Mesothelial cell of epicardium (in vitro differentiated cells): ENCODE measurements at regions not wholly inside any gene's neighbourhood (a gene's known extent, or its start where the extent isn't known, plus 50 kb on each side); places are given as distances from the start of the nearest gene placed in this dataset.
"Not testable (repeated sequence)": the region's sequence is repeated elsewhere in the genome, so short reads cannot be mapped to it uniquely, and the experiment has no call there.

ENCODE experiments used
- DNase-seq, 2 experiments: peaks; one replicate each; pipeline ENCODE4 v3.0.0; 2021; ENCODE audit warnings: low spot score in 2 of 2; ENCODE audit not compliant: unreplicated experiment in 2 of 2
- H3K27ac Mint-ChIP-seq: 2 replicates; pipeline ENCODE4 v1.8.0; 2021; ENCODE audit warnings: mixed read lengths
- H3K27me3 Mint-ChIP-seq: 2 replicates; pipeline ENCODE4 v1.8.0; 2021; ENCODE audit warnings: low read depth, mixed read lengths
- H3K36me3 Mint-ChIP-seq: 2 replicates; pipeline ENCODE4 v1.8.0; 2021; ENCODE audit warnings: mixed read lengths
- H3K4me1 Mint-ChIP-seq: 2 replicates; pipeline ENCODE4 v1.8.0; 2021; ENCODE audit warnings: mixed read lengths
- H3K4me3 Mint-ChIP-seq: 2 replicates; pipeline ENCODE4 v1.8.0; 2021; ENCODE audit warnings: mild to moderate bottlenecking, moderate library complexity, mixed read lengths
- H3K9me3 Mint-ChIP-seq: 2 replicates; pipeline ENCODE4 v1.8.0; 2021; ENCODE audit warnings: mixed read lengths
- CTCF ChIP-seq: fragments of 200-600 bp; sonication (generic); IDR thresholded peaks from one replicate; pipeline ENCODE4 v1.5.0; 2021; ENCODE audit warnings: antibody characterized with exemption; ENCODE audit not compliant: unreplicated experiment

- H3K4me1 Mint-ChIP-seq = no peaks in the 10 kb centered on the region
- no peak overlapping the region for H3K27ac Mint-ChIP-seq
- H3K36me3 Mint-ChIP-seq = no peaks in the 10 kb centered on the region
- no peaks in the 10 kb centered on the region for H3K27me3 Mint-ChIP-seq
- no peak overlapping the region for H3K4me3 Mint-ChIP-seq
- DNase-seq = no peak
- H3K9me3 Mint-ChIP-seq = no peaks in the 10 kb centered on the region
- TF ChIP-seq CTCF = no peak
Observed at GRCh38 chr1:196027127-196027526, 581.1 kb downstream of the KCNT2 start.

DNA sequence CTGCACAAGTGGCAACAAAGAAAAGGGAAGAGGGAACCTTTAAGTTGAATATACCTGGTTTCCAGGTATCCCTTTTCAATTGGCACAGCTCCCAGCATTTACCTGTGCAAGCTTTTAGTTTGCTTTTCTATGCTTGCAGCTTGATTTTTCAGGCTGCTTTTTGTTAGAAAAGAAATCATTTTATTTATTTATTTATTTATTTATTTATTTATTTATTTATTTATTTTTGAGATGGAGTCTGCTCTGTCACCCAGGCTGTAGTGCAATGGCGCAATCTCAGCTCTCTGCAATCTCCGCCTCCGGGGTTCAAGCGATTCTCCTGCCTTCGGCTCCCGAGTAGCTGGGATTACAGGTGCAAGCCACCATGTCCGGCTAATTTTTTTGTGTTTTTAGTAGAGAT is 587.1 kb downstream of the KCNT2 start:
- not testable (repeated sequence) for H3K4me1 Mint-ChIP-seq, H3K27me3 Mint-ChIP-seq, H3K27ac Mint-ChIP-seq, H3K4me3 Mint-ChIP-seq, DNase-seq, H3K36me3 Mint-ChIP-seq, H3K9me3 Mint-ChIP-seq

DNA sequence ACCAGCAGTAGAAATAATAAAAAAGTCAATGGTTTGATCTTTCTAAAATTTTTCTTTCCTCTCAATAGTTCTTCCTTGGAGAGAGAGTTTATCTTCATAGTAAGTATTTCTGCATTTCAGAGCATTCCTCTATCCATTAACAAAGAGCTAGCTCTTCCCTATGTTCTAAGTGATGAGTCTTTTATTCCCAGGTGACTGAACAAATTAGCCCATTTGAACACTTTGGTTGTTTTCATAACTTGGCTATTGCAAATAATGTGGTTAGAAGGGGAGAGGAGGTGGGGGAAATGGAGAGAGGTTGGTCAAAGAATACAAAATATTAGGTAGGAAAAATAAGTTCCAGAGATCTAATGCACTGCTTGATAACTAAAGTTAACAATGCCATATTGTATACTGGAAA is 598.9 kb downstream of the KCNT2 start:
- Mint-ChIP-seq H3K9me3 (peaks cover 3% of the 10 kb centered on the region), H3K27ac (no peak overlapping the region), H3K27me3 (no peaks in the 10 kb centered on the region), H3K4me3 (no peak overlapping the region), H3K36me3 (no peaks in the 10 kb centered on the region), H3K4me1 (peaks cover under 1% of the 10 kb centered on the region)
- no peak for DNase-seq
- TF ChIP-seq CTCF = no peak

DNA sequence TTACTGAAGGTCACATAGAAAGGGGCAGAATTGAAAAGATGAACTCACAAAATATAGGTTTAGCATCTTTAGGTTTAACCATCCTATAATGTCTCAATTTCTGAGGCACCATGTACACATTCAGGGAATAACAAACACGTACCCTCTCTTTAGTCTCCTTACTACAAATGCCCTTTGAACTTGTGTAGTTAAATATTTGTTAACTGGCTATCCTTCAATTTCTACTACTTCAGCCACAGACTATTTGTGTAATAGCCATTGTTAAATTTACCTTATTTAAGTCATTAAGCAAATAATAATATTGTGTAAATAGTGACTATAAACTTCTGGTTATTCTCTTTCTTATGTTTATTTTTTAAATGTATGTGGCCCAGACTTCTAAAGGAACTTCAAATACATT is 600.5 kb downstream of the KCNT2 start:
- Mint-ChIP-seq H3K27me3 (no peaks in the 10 kb centered on the region), H3K36me3 (no peaks in the 10 kb centered on the region), H3K9me3 (peaks cover 3% of the 10 kb centered on the region), H3K27ac (no peak overlapping the region), H3K4me3 (no peak overlapping the region), H3K4me1 (peaks cover 4% of the 10 kb centered on the region)
- DNase-seq = no peak
- no peak for TF ChIP-seq CTCF

- peaks cover 5% of the 10 kb centered on the region for H3K4me1 Mint-ChIP-seq
- H3K27me3 Mint-ChIP-seq = no peaks in the 10 kb centered on the region
- H3K36me3 Mint-ChIP-seq = no peaks in the 10 kb centered on the region
- peaks cover 10% of the 10 kb centered on the region for H3K9me3 Mint-ChIP-seq
- H3K27ac Mint-ChIP-seq = no peak overlapping the region
- no peak for TF ChIP-seq CTCF
- H3K4me3 Mint-ChIP-seq = no peak overlapping the region
- no peak for DNase-seq
Observed at GRCh38 chr1:196005426-196005825, 602.8 kb downstream of the KCNT2 start.

DNA sequence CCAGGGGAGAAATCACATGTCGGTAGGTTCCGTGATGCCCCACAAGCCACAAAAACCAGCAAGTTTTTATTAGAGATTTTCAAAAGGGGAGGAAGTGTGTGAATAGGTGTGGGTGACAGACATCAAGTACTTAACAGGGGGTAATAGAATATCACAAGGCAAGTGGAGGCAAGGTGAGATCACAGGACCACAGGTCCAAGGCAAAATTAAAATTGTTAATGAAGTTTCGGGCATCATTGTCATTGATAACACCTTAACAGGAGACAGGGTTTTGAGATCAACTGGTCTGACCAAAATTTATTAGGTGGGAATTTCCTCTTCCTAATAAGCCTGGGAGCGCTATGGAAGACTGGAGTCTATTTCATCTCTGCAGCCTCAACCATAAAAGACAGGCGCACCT is 603.9 kb downstream of the KCNT2 start:
- not testable (repeated sequence) for H3K36me3 Mint-ChIP-seq, H3K27ac Mint-ChIP-seq, H3K4me3 Mint-ChIP-seq, H3K4me1 Mint-ChIP-seq, H3K27me3 Mint-ChIP-seq, DNase-seq
- peaks cover 16% of the 10 kb centered on the region for H3K9me3 Mint-ChIP-seq

GRCh38 chr1:196002906-196003305 is 605.3 kb downstream of the KCNT2 start:
- Mint-ChIP-seq H3K36me3 (no peaks in the 10 kb centered on the region), H3K4me3 (no peak overlapping the region), H3K27ac (no peak overlapping the region), H3K9me3 (peaks cover 16% of the 10 kb centered on the region), H3K4me1 (peaks cover 5% of the 10 kb centered on the region), H3K27me3 (no peaks in the 10 kb centered on the region)
- no peak for DNase-seq
- TF ChIP-seq CTCF = no peak

- not testable (repeated sequence) for H3K4me1 Mint-ChIP-seq, DNase-seq, H3K27ac Mint-ChIP-seq, H3K4me3 Mint-ChIP-seq, H3K36me3 Mint-ChIP-seq, H3K27me3 Mint-ChIP-seq
- H3K9me3 Mint-ChIP-seq = peaks cover 16% of the 10 kb centered on the region
Observed at GRCh38 chr1:196002296-196002695, 605.9 kb downstream of the KCNT2 start.
